ENCODE measurements at regions not wholly inside any gene's neighbourhood (a gene's known extent, or its start where the extent isn't known, plus 50 kb on each side); places are given as distances from the start of the nearest gene placed in this dataset.
"Not testable (repeated sequence)": the region's sequence is repeated elsewhere in the genome, so short reads cannot be mapped to it uniquely, and the experiment has no call there.

- TF ChIP-seq FOXM1 (IDR thresholded peaks at IDR 0.05; ENCODE audit: borderline replicate concordance) (no peak), SUZ12 (IDR thresholded peaks at IDR 0.05) (no peak), L3MBTL2 (conservative IDR thresholded peaks at IDR 0.05) (no peak), BHLHE40 (IDR thresholded peaks at IDR 0.05; ENCODE audit: borderline replicate concordance) (no peak), ELF4 (IDR thresholded peaks at IDR 0.05) (no peak), ARNT (IDR thresholded peaks at IDR 0.05) (no peak), HDGF (IDR thresholded peaks at IDR 0.05; ENCODE audit: borderline replicate concordance) (no peak)
- ChIA-PET POLR2A (no interaction called here), CTCF (no interaction called here)
- DNase-seq (ENCODE audit: extremely low spot score): no peak
These were observed 85.7 kb upstream of the FBXL17 start for GRCh38 chr5:108467563-108467962.

- DNase-seq (ENCODE audit: extremely low spot score): no peak
- TF ChIP-seq TARDBP (IDR thresholded peaks at IDR 0.05): no peak
- no peak for TF ChIP-seq LEF1 (IDR thresholded peaks at IDR 0.05; ENCODE audit: borderline replicate concordance)
- no peak for TF ChIP-seq FOXM1 (IDR thresholded peaks at IDR 0.05; ENCODE audit: borderline replicate concordance)
- TF ChIP-seq, protein P1, sequence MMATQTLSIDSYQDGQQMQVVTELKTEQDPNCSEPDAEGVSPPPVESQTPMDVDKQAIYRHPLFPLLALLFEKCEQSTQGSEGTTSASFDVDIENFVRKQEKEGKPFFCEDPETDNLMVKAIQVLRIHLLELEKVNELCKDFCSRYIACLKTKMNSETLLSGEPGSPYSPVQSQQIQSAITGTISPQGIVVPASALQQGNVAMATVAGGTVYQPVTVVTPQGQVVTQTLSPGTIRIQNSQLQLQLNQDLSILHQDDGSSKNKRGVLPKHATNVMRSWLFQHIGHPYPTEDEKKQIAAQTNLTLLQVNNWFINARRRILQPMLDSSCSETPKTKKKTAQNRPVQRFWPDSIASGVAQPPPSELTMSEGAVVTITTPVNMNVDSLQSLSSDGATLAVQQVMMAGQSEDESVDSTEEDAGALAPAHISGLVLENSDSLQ (IDR thresholded peaks at IDR 0.05): no peak
- no peak for TF ChIP-seq SUZ12 (IDR thresholded peaks at IDR 0.05)
- no peak for TF ChIP-seq SP1 (IDR thresholded peaks at IDR 0.05)
- TF ChIP-seq BHLHE40 (IDR thresholded peaks at IDR 0.05; ENCODE audit: borderline replicate concordance): no peak
- no peak for TF ChIP-seq FOXA1 (IDR thresholded peaks at IDR 0.05)
- no peak for TF ChIP-seq L3MBTL2 (conservative IDR thresholded peaks at IDR 0.05)
- TF ChIP-seq ELF4 (IDR thresholded peaks at IDR 0.05): no peak
- no peak for TF ChIP-seq HDGF (IDR thresholded peaks at IDR 0.05; ENCODE audit: borderline replicate concordance)
- TF ChIP-seq CTBP1 (IDR thresholded peaks at IDR 0.05; ENCODE audit: borderline replicate concordance): no peak
- no peak for TF ChIP-seq ZNF384 (IDR thresholded peaks at IDR 0.05)
- TF ChIP-seq ARNT (IDR thresholded peaks at IDR 0.05): no peak
- no peak for TF ChIP-seq NFRKB (IDR thresholded peaks at IDR 0.05)
- ChIA-PET POLR2A (no interaction called here), CTCF (no interaction called here)
These were observed 79.9 kb upstream of the FBXL17 start for GRCh38 chr5:108461628-108462367.

- ChIA-PET POLR2A (no interaction called here), CTCF (no interaction called here)
- no peak for DNase-seq (ENCODE audit: extremely low spot score)
- TF ChIP-seq BHLHE40 (IDR thresholded peaks at IDR 0.05; ENCODE audit: borderline replicate concordance) (no peak), HDGF (IDR thresholded peaks at IDR 0.05; ENCODE audit: borderline replicate concordance) (no peak), L3MBTL2 (conservative IDR thresholded peaks at IDR 0.05) (no peak), SUZ12 (IDR thresholded peaks at IDR 0.05) (no peak), ELF4 (IDR thresholded peaks at IDR 0.05) (no peak), SP1 (IDR thresholded peaks at IDR 0.05) (no peak), FOXM1 (IDR thresholded peaks at IDR 0.05; ENCODE audit: borderline replicate concordance) (no peak), TARDBP (IDR thresholded peaks at IDR 0.05) (no peak), NFRKB (IDR thresholded peaks at IDR 0.05) (no peak), CTBP1 (IDR thresholded peaks at IDR 0.05; ENCODE audit: borderline replicate concordance) (no peak), FOXK2 (IDR thresholded peaks at IDR 0.05) (no peak)
- TF ChIP-seq, protein P1 (IDR thresholded peaks at IDR 0.05): no peak
These were observed 77.9 kb upstream of the FBXL17 start for GRCh38 chr5:108459769-108460168.

DNA sequence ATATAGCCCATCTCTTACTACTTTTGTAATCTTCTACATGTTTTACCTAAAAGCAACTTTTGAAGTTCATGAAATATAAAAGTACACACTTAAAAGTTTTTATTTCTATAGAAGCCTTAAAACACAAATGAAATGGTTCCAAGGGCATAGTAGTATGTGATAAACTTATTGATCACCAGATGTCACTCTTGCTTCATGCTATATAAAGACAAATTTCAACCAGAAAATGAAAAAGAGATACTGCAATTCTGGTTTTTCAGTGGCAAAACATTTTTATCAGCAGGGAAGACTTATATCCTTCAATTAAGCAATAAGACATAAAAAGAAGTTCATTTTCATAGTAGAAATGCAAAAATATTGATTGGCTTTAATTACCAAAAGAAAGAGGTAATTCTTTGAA lies 69.4 kb upstream of the FBXL17 start:
- no peak for DNase-seq (ENCODE audit: extremely low spot score)

GRCh38 chr5:108444130-108444529 lies 62.2 kb upstream of the FBXL17 start:
- DNase-seq (ENCODE audit: extremely low spot score); CTCF ChIA-PET; POLR2A ChIA-PET: not testable (repeated sequence)

More for the DNA sequence above, 69.4 kb upstream of the FBXL17 start:
- TF ChIP-seq ELF4 (IDR thresholded peaks at IDR 0.05) (no peak), FOXA1 (IDR thresholded peaks at IDR 0.05) (no peak), L3MBTL2 (conservative IDR thresholded peaks at IDR 0.05) (no peak), BHLHE40 (IDR thresholded peaks at IDR 0.05; ENCODE audit: borderline replicate concordance) (no peak), CTBP1 (IDR thresholded peaks at IDR 0.05; ENCODE audit: borderline replicate concordance) (no peak), ZNF384 (IDR thresholded peaks at IDR 0.05) (no peak), TARDBP (IDR thresholded peaks at IDR 0.05) (no peak), SP1 (IDR thresholded peaks at IDR 0.05) (no peak), LEF1 (IDR thresholded peaks at IDR 0.05; ENCODE audit: borderline replicate concordance) (no peak), ARNT (IDR thresholded peaks at IDR 0.05) (no peak), HDGF (IDR thresholded peaks at IDR 0.05; ENCODE audit: borderline replicate concordance) (no peak), FOXK2 (IDR thresholded peaks at IDR 0.05) (no peak), FOXM1 (IDR thresholded peaks at IDR 0.05; ENCODE audit: borderline replicate concordance) (no peak), NFRKB (IDR thresholded peaks at IDR 0.05) (no peak), SUZ12 (IDR thresholded peaks at IDR 0.05) (no peak)
- TF ChIP-seq, protein P1 (IDR thresholded peaks at IDR 0.05): no peak
- POLR2A ChIA-PET: no interaction called here
- CTCF ChIA-PET: no interaction called here

- CTCF ChIA-PET; POLR2A ChIA-PET; DNase-seq (ENCODE audit: extremely low spot score): not testable (repeated sequence)
These were observed 60.3 kb upstream of the FBXL17 start for GRCh38 chr5:108442063-108442651.

All from HEK293T (cell line).